ENCODE measurements at regions not wholly inside any gene's neighbourhood (a gene's known extent, or its start where the extent isn't known, plus 50 kb on each side); places are given as distances from the start of the nearest gene placed in this dataset.
"Not testable (repeated sequence)": the region's sequence is repeated elsewhere in the genome, so short reads cannot be mapped to it uniquely, and the experiment has no call there.

- CTCF ChIA-PET: no interaction called here
- no peak overlapping the region for H3K27ac ChIP-seq
- POLR2A ChIA-PET (ENCODE audit: low non-redundant PET): no interaction called here
- no peak for DNase-seq (ENCODE audit: low spot score)
- TF ChIP-seq CTCF (conservative IDR thresholded peaks at IDR 0.05; ENCODE audit: low read depth): no peak
Measured at GRCh38 chr2:149858901-149859634, 271.5 kb upstream of the MMADHC start.

GRCh38 chr2:149858216-149858615 lies 270.6 kb upstream of the MMADHC start:
- H3K27ac ChIP-seq: no peak overlapping the region
- TF ChIP-seq CTCF (conservative IDR thresholded peaks at IDR 0.05; ENCODE audit: low read depth): no peak
- DNase-seq (ENCODE audit: low spot score): no peak
- ChIA-PET POLR2A (ENCODE audit: low non-redundant PET) (no interaction called here), CTCF (no interaction called here)

- no peak for DNase-seq (ENCODE audit: low spot score)
- H3K27ac ChIP-seq: no peak overlapping the region
- POLR2A ChIA-PET (ENCODE audit: low non-redundant PET): no interaction called here
- CTCF ChIA-PET: no interaction called here
- TF ChIP-seq CTCF (conservative IDR thresholded peaks at IDR 0.05; ENCODE audit: low read depth): no peak
Measured at GRCh38 chr2:149857344-149857743, 269.8 kb upstream of the MMADHC start.

GRCh38 chr2:149855859-149856258 lies 268.3 kb upstream of the MMADHC start:
- POLR2A ChIA-PET (ENCODE audit: low non-redundant PET); H3K27ac ChIP-seq; CTCF ChIA-PET; DNase-seq (ENCODE audit: low spot score): not testable (repeated sequence)

GRCh38 chr2:149849591-149849990 lies 262.0 kb upstream of the MMADHC start:
- CTCF ChIA-PET: interaction anchor here (0.5 kb wide), 1 partner anchor 939 kb away, joined by 3 read pairs; no protein-coding TSS in a partner anchor
- TF ChIP-seq CTCF (conservative IDR thresholded peaks at IDR 0.05; ENCODE audit: low read depth): no peak
- no peak for DNase-seq (ENCODE audit: low spot score)
- no peak overlapping the region for H3K27ac ChIP-seq
- POLR2A ChIA-PET (ENCODE audit: low non-redundant PET): no interaction called here

- ChIA-PET CTCF (interaction anchor here (0.5 kb wide), 1 partner anchor 940 kb away, joined by 3 read pairs; no protein-coding TSS in a partner anchor), POLR2A (ENCODE audit: low non-redundant PET) (no interaction called here)
- no peak for TF ChIP-seq CTCF (conservative IDR thresholded peaks at IDR 0.05; ENCODE audit: low read depth)
- DNase-seq (ENCODE audit: low spot score): no peak
- H3K27ac ChIP-seq: no peak overlapping the region
Measured at GRCh38 chr2:149849136-149849535, 261.6 kb upstream of the MMADHC start.

- ChIA-PET POLR2A (ENCODE audit: low non-redundant PET) (no interaction called here), CTCF (no interaction called here)
- no peak for DNase-seq (ENCODE audit: low spot score)
- no peak for TF ChIP-seq CTCF (conservative IDR thresholded peaks at IDR 0.05; ENCODE audit: low read depth)
- H3K27ac ChIP-seq: no peak overlapping the region
Measured at GRCh38 chr2:149841396-149841795, 253.8 kb upstream of the MMADHC start.

All from RWPE1 (cell line).